HCT116 (cell line): ENCODE measurements at regions not wholly inside any gene's neighbourhood (a gene's known extent, or its start where the extent isn't known, plus 50 kb on each side); places are given as distances from the start of the nearest gene placed in this dataset.
"Not testable (repeated sequence)": the region's sequence is repeated elsewhere in the genome, so short reads cannot be mapped to it uniquely, and the experiment has no call there.

Source experiments
- ATAC-seq: fragments of 200-7000 bp; cut with Tn5 transposase; 2 replicates; pipeline ENCODE4 v1.9.1; 2020; ENCODE audit warnings: mild to moderate bottlenecking, moderate library complexity
- BruUV-seq: library from RNA; stranded (reverse); fragments of 400-500 nt; replicated peaks from 2 replicates; lab custom pipeline; 2021; lab: Mats Ljungman, UMichigan
- CTCF ChIA-PET: fragments of 300-600 bp; sonication (Branson Sonifier 250); formaldehyde crosslinking; loops from one replicate; lab custom pipeline; 2021; ENCODE audit warnings: antibody characterized with exemption; lab: Charles Lee
- POLR2A ChIA-PET: fragments of 300-600, 350-600 bp; sonication (Branson Sonifier 250); formaldehyde crosslinking; loops from one replicate; lab custom pipeline; 2021; ENCODE audit warnings: antibody characterized with exemption; lab: Charles Lee
- RAD21 ChIA-PET, 2 experiments: fragments of 300-600 bp; sonication (Branson Sonifier 250); formaldehyde crosslinking; loops; one replicate each; lab custom pipeline; 2023; ENCODE audit warnings: low total read pairs in 2 of 2; ENCODE audit not compliant: uncharacterized antibody in 2 of 2, unreplicated experiment in 2 of 2, low non-redundant PET in 1 of 2; lab: Charles Lee
- DNase-seq: peaks from one replicate; pipeline ENCODE4 v3.0.0-alpha.2; 2010; ENCODE audit warnings: low read depth, low spot score
- H2AFZ ChIP-seq: fragments of 200-600 bp; shearing (Covaris generic), sonication (generic); 2 replicates; pipeline ENCODE4 v1.6.1; 2017; ENCODE audit warnings: low read depth, mixed run types, mixed read lengths, antibody characterized with exemption, low read length; ENCODE audit not compliant: poor library complexity, severe bottlenecking
- H3K27ac ChIP-seq: 2 replicates; pipeline ENCODE4 v1.5.1; 2012; ENCODE audit warnings: low read depth, low read length
- H3K27me3 ChIP-seq: fragments of 200-600 bp; sonication (generic); 2 replicates; pipeline ENCODE4 v1.6.1; 2016; ENCODE audit warnings: mixed run types, low read length, mixed read lengths; ENCODE audit not compliant: insufficient read depth
- H3K36me3 ChIP-seq, 2 experiments: fragments of 200-500 bp in 1 of 2; fragments of 200-600 bp in 1 of 2; sonication (Bioruptor generic) in 1 of 2; sonication (generic) in 1 of 2; 2 replicates each; pipeline versions ENCODE4 v1.5.1 to v1.6.1; 2014 to 2016; ENCODE audit warnings: low read length in 2 of 2, inconsistent platforms in 1 of 2, mixed read lengths in 1 of 2, mixed run types in 1 of 2; ENCODE audit not compliant: insufficient read depth in 2 of 2, control insufficient read depth in 1 of 2
- H3K4me1 ChIP-seq, 2 experiments: fragments of 200-600 bp in 1 of 2; sonication (generic) in 1 of 2; 2 replicates each; pipeline versions ENCODE4 v1.5.1 to v1.6.1; 2012 to 2017; ENCODE audit warnings: low read length in 2 of 2, inconsistent platforms in 1 of 2, mild to moderate bottlenecking in 1 of 2, mixed read lengths in 1 of 2, mixed run types in 1 of 2, moderate library complexity in 1 of 2; ENCODE audit not compliant: insufficient read depth in 2 of 2, control insufficient read depth in 1 of 2
- H3K4me2 ChIP-seq: fragments of 200-600 bp; sonication (generic); 2 replicates; pipeline ENCODE4 v1.6.1; 2017; ENCODE audit warnings: mixed run types, low read length, mixed read lengths
- H3K4me3 ChIP-seq, 2 experiments: fragments of 200-600 bp in 1 of 2; sonication (generic) in 1 of 2; replicated peaks in 1 of 2; 2 replicates each; pipeline ENCODE4 v1.5.1; 2011 to 2016; ENCODE audit warnings: low read length in 2 of 2, control low read depth in 1 of 2, low read depth in 1 of 2, mild to moderate bottlenecking in 1 of 2, mixed read lengths in 1 of 2, mixed run types in 1 of 2
- H3K79me2 ChIP-seq: fragments of 200-600 bp; sonication (generic); 2 replicates; pipeline ENCODE4 v1.6.1; 2017; ENCODE audit warnings: mild to moderate bottlenecking, mixed run types, low read length, moderate library complexity, mixed read lengths; ENCODE audit not compliant: insufficient read depth
- H3K9ac ChIP-seq: fragments of 200-600 bp; sonication (generic); 2 replicates; pipeline ENCODE4 v1.6.1; 2016; ENCODE audit warnings: low read length, mixed read lengths
- H3K9me2 ChIP-seq: fragments of 200-600 bp; sonication (generic), shearing (Covaris generic); 2 replicates; pipeline ENCODE4 v1.6.1; 2017; ENCODE audit warnings: mixed run types, mild to moderate bottlenecking, moderate library complexity; ENCODE audit not compliant: insufficient read depth
- H3K9me3 ChIP-seq, 2 experiments: fragments of 200-500 bp in 1 of 2; fragments of 200-600 bp in 1 of 2; sonication (Bioruptor generic) in 1 of 2; sonication (generic) in 1 of 2; 2 replicates each; pipeline ENCODE4 v1.6.1; 2014 to 2017; ENCODE audit warnings: low read length in 2 of 2, mixed read lengths in 2 of 2, inconsistent platforms in 1 of 2, low read depth in 1 of 2, mild to moderate bottlenecking in 1 of 2, mixed run types in 1 of 2, moderate library complexity in 1 of 2; ENCODE audit not compliant: control insufficient read depth in 1 of 2, insufficient read depth in 1 of 2
- H4K20me1 ChIP-seq: fragments of 200-600 bp; sonication (generic), shearing (Covaris generic); 2 replicates; pipeline ENCODE4 v1.6.1; 2017; ENCODE audit warnings: mixed run types, mild to moderate bottlenecking, moderate library complexity; ENCODE audit not compliant: insufficient read depth
- ATF3 ChIP-seq: IDR thresholded peaks from 2 replicates; pipeline ENCODE4 v1.6.1; 2012
- EGR1 ChIP-seq: IDR thresholded peaks from 2 replicates; pipeline ENCODE4 v1.6.1; 2012; ENCODE audit warnings: low read depth
- ELF1 ChIP-seq: IDR thresholded peaks from 2 replicates; pipeline ENCODE4 v1.6.1; 2012; ENCODE audit warnings: low read depth, borderline replicate concordance
- EZH2phosphoT487 ChIP-seq: fragments of 200-600 bp; IDR thresholded peaks from 2 replicates; pipeline ENCODE4 v1.6.1; 2018; ENCODE audit warnings: antibody characterized with exemption, borderline replicate concordance
- JUND ChIP-seq: IDR thresholded peaks from 2 replicates; pipeline ENCODE4 v1.6.1; 2012
- POLR2A ChIP-seq: IDR thresholded peaks from 2 replicates; pipeline ENCODE4 v1.7.0; 2011; ENCODE audit warnings: borderline replicate concordance; ENCODE audit not compliant: insufficient read depth, insufficient read length; ENCODE audit errors: extremely low read depth
- SIN3A ChIP-seq: IDR thresholded peaks from 2 replicates; pipeline ENCODE4 v1.6.1; 2012; ENCODE audit warnings: low read depth
- SP1 ChIP-seq: IDR thresholded peaks from 2 replicates; pipeline ENCODE4 v1.6.1; 2012; ENCODE audit warnings: low read depth
- SRF ChIP-seq: IDR thresholded peaks from 2 replicates; pipeline ENCODE4 v1.6.1; 2012; ENCODE audit warnings: low read depth
- TCF7L2 ChIP-seq: IDR thresholded peaks from 2 replicates; pipeline ENCODE4 v1.7.0; 2011; ENCODE audit warnings: borderline replicate concordance, inconsistent platforms; ENCODE audit not compliant: insufficient read depth, insufficient read length; ENCODE audit errors: extremely low read depth
- YY1 ChIP-seq: IDR thresholded peaks from 2 replicates; pipeline ENCODE4 v1.6.1; 2011; ENCODE audit warnings: low read length, low read depth, moderate library complexity, mild to moderate bottlenecking; ENCODE audit not compliant: insufficient replicate concordance; ENCODE audit errors: extremely low read depth
- ZFX ChIP-seq: fragments of 450-650 bp; IDR thresholded peaks from 2 replicates; pipeline ENCODE4 v1.6.1; 2017
- ZNF274 ChIP-seq: fragments of 200-500 bp; sonication (Bioruptor generic); IDR thresholded peaks from 2 replicates; pipeline ENCODE4 v1.6.1; 2014; ENCODE audit warnings: mild to moderate bottlenecking, low read depth, low read length, inconsistent platforms
- intact Hi-C: fragments of 100-400 bp; cut with micrococcal nuclease; formaldehyde crosslinking; loops from 2 replicates; pipeline ENCODE4 v1.10.0; 2022

- Histone ChIP-seq H4K20me1 (no peaks in the 10 kb centered on the region), H3K9me3 (no peaks in the 10 kb centered on the region), H3K9me2 (no peaks in the 10 kb centered on the region), H3K4me1 (no peaks in the 10 kb centered on the region), H3K4me3 (no peak overlapping the region), H3K27ac (no peak overlapping the region), H2AFZ (no peak overlapping the region), H3K79me2 (no peaks in the 10 kb centered on the region), H3K9ac (no peak overlapping the region), H3K4me2 (no peak overlapping the region), H3K36me3 (no peaks in the 10 kb centered on the region), H3K27me3 (no peaks in the 10 kb centered on the region)
- ChIA-PET CTCF (no interaction called here), POLR2A (no interaction called here), RAD21 (no interaction called here)
- no TSS peak for BruUV-seq
- no peak for DNase-seq
- no peak for TF ChIP-seq SIN3A
- no peak for TF ChIP-seq EZH2phosphoT487
- no peak for TF ChIP-seq POLR2A
- TF ChIP-seq ATF3, result no peak
- TF ChIP-seq SRF, result no peak
- TF ChIP-seq TCF7L2, result no peak
- no peak for TF ChIP-seq ZNF274
- TF ChIP-seq JUND, result no peak
- TF ChIP-seq ZFX, result no peak
- no peak for TF ChIP-seq YY1
- no peak for TF ChIP-seq EGR1
- no peak for TF ChIP-seq ELF1
- no peak for TF ChIP-seq SP1
- intact Hi-C loops, result no loop called here
- no peak for ATAC-seq
These were observed 94.3 kb upstream of the EMB start for GRCh38 chr5:50535393-50535792.

- POLR2A ChIA-PET, H3K36me3 ChIP-seq, H3K79me2 ChIP-seq, H2AFZ ChIP-seq, H3K9me3 ChIP-seq, intact Hi-C loops, H3K4me3 ChIP-seq, ATAC-seq, H3K9ac ChIP-seq, DNase-seq, CTCF ChIA-PET, H3K4me2 ChIP-seq, BruUV-seq, RAD21 ChIA-PET, H4K20me1 ChIP-seq, H3K27me3 ChIP-seq, H3K4me1 ChIP-seq, H3K9me2 ChIP-seq, H3K27ac ChIP-seq: not testable (repeated sequence)
These were observed 96.4 kb upstream of the EMB start for GRCh38 chr5:50537534-50537933.
